Amygdala (tissue), 56 donors: ENCODE measurements at regions not wholly inside any gene's neighbourhood (a gene's known extent, or its start where the extent isn't known, plus 50 kb on each side); places are given as distances from the start of the nearest gene placed in this dataset.

Experiments
- DNase-seq, 56 donors: peaks; one replicate each; lab custom pipeline; 2025; lab: John Stamatoyannopoulos, UW

GRCh38 chr16:86367291-86368072 is 142.8 kb upstream of the FOXF1 start:
- no peak for DNase-seq

GRCh38 chr16:86368261-86368660 is 142.1 kb upstream of the FOXF1 start:
- DNase-seq: no peak

GRCh38 chr16:86370062-86370461 is 140.3 kb upstream of the FOXF1 start:
- DNase-seq: no peak

- DNase-seq: no peak
These were observed 139.1 kb upstream of the FOXF1 start for GRCh38 chr16:86371083-86371803.

- no peak for DNase-seq
These were observed 138.1 kb upstream of the FOXF1 start for GRCh38 chr16:86372193-86372592.

- DNase-seq: no peak
These were observed 136.9 kb upstream of the FOXF1 start for GRCh38 chr16:86373276-86373901.

- DNase-seq: no peak
These were observed 135.7 kb upstream of the FOXF1 start for GRCh38 chr16:86374603-86375130.

DNA sequence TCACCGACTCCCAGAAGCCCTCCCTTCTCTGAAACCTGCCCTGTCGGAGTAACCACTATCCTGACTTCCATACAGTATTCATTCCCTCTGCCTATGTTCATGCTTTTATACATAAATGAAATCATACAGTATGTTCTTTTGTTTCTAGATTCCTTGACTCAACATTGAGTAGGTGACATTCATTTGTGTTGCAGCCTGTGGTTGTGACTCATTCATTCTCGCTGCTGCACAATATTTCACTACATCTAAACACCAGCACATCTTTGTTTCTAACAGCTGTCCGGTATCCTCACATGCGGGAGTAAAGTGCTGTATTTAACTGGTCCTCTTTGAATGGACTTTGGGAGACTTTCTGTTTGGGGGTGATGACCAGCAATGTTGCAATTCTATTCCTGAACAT is 135.0 kb upstream of the FOXF1 start:
- DNase-seq: no peak

- no peak for DNase-seq
These were observed 134.5 kb upstream of the FOXF1 start for GRCh38 chr16:86375851-86376250.

DNA sequence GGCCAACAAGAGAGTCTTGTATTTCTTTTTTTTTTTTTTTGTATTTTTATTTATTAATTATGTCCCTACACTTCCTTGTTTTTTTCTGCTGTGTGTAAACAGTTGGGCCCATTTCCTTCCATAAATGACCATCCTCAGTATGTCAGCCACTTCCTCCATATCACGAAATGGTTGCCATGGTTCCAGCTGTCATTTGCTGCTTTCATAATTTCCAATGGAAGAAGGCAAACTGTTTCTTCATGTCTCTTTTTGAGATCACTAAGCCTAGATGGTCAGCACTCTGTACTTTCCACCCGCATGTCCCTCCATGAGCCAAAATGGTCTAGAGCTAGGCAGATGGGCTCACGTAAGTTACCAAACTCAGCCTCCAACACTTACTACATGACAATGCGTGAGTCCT is 133.5 kb upstream of the FOXF1 start:
- DNase-seq: no peak

DNA sequence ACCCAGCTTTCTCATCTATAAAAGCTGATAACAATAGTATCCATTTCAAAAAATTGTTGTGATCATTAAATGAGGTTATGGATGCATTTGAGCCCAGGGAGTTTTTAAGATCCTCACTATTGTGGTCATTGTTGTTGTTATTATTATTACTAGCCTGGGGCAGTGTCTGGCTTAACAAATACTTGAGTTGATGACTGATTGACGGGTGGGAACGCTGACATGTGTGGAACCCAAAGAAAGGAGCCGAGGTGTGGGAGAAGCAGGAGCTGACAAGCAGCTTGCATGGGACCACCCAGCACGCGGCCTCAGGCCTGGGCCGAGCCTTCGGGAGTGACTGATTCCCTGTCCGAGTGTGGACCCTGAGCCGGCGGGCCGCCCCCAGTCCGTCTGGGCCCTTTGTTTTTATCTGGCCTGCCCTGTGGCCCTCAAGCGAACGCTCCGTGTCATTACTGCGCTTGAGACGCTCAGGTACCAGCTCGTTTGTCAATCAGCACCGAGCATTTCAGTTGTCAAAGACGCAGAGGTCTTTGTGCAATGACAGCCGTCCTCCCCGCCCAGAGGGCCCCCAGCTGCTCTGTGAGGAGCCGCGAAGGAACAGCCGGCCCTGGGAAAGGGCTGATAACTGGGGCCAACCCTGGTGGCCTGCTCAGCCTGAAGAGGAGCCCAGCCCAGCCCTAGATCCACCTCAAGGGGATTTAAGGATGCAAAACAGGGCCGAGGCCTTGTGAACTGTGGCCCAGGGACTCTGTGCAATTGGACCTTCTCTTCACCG is 132.9 kb upstream of the FOXF1 start:
- DNase-seq: no peak

GRCh38 chr16:86378128-86378527 is 132.2 kb upstream of the FOXF1 start:
- no peak for DNase-seq

DNA sequence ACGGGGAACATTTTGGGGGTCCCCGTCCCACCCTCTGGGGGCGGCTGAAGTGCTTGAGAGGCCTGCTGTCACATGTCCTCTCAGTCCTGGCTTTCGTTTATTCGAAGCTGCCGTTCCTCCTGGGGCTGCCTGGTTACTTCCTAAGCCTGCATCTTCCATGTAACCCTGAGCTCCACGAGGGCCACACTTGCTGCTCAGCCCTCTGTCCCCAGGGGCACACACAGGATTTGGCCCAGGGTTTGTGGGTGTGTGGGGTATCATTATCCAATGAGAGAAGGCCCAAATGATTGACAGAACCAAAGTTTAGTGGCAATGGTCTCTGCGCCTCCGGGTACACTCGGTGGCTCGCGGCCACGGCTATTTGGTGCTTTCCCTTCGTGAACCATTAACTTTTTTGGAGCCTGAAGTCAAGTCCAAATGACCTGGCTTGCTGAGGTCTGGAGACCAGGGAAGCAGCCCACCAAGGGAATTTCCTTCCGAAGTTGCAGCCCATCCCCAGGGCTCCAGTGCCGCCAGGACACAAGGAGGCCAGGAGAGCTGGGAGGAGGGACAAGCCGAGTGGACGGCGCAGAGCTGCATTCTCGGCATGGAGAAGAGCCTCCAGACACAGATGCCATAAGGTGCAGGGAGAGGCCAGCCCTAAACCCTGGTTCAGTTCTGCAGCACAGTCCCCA is 131.4 kb upstream of the FOXF1 start:
- no peak for DNase-seq

- no peak for DNase-seq
These were observed 130.9 kb upstream of the FOXF1 start for GRCh38 chr16:86379505-86379846.

GRCh38 chr16:86380030-86380429 is 130.3 kb upstream of the FOXF1 start:
- no peak for DNase-seq

DNA sequence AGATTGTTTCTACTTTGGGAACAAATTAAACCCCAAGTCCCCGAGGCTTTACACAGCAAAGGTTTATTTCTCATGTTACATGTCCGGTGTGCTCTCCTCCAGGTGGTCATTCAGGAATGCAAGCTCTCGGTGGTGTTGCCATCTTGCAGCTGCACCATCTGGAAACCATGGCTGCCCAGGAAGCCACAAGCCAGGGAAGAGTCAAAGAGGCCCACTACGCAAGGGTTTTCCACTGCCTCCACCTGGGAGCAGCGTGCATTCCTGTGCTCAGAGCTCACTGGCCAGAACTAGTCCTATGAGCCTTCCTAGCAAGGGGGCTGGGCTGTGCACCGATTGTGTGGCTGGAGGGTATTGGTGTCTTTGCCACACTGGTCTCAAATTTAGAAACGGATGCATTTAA is 128.8 kb upstream of the FOXF1 start:
- no peak for DNase-seq

DNA sequence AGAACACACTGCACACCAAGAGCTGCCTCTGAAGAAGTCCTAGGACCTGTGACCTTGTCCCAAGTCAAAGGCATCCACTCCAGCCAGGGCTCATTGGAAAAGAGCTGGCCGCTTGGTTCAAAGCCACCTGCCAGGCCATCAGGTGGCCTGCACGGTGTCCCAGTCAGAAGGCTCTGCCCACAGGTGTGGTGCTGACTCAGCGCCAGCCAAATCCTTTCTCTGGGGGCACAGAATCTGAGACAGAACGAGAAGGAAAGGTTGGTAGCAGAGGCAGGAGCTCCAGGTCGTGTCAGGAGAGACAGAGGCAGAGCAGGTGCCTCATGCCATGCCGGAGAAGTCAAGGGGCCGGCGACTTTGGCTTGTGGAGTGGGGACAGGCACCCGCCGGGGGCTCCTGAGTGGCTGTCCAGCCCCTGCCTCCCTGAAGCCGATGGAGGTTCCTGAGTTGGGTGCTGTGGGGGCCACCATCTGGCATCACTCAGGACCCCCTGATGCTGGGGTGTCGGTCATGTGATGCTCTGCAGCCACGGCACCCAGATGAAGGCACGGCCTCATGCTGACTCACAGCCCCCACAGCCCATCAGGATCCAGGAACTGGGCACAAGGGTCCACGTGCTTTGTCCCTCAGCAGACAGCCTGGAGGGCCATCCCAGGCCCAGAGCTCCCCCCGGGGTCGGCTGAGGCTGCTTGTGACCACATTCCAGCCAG is 128.1 kb upstream of the FOXF1 start:
- DNase-seq: no peak

- DNase-seq: no peak
These were observed 127.4 kb upstream of the FOXF1 start for GRCh38 chr16:86382774-86383407.
